ENCODE measurements at regions not wholly inside any gene's neighbourhood (a gene's known extent, or its start where the extent isn't known, plus 50 kb on each side); places are given as distances from the start of the nearest gene placed in this dataset.

GRCh38 chr6:163745536-163746400 lies 331.2 kb downstream of the QKI start:
- Histone ChIP-seq H3K4me1 (ENCODE audit: insufficient read depth, low read length, poor library complexity, severe bottlenecking) (no peaks in the 10 kb centered on the region), H3K9me2 (replicated peaks; ENCODE audit: low read depth, low read length) (no peaks in the 10 kb centered on the region), H4K20me1 (ENCODE audit: insufficient read depth, low read length, poor library complexity, severe bottlenecking) (no peaks in the 10 kb centered on the region), H3K36me3 (ENCODE audit: insufficient read depth, low read length) (no peaks in the 10 kb centered on the region), H2AFZ (ENCODE audit: low read length) (no peak overlapping the region), H3K4me3 (ENCODE audit: low read length, poor library complexity, severe bottlenecking) (no peak overlapping the region), H3F3A (ENCODE audit: low read depth) (no peaks in the 10 kb centered on the region), H3K9me3 (ENCODE audit: insufficient read depth, low read depth, low read length) (peaks cover 10% of the 10 kb centered on the region; the same call in 1 of the 2 replicates), H3K9ac (ENCODE audit: low read depth, low read length, poor library complexity, severe bottlenecking) (no peak overlapping the region), H3K27me3 (ENCODE audit: insufficient read depth, low read length, poor library complexity, severe bottlenecking) (no peaks in the 10 kb centered on the region), H3K79me2 (ENCODE audit: insufficient read depth, low read length) (no peaks in the 10 kb centered on the region), H3K4me2 (ENCODE audit: low read depth, low read length, poor library complexity, severe bottlenecking) (no peak overlapping the region)
- TF ChIP-seq CTCF (conservative IDR thresholded peaks at IDR 0.05; ENCODE audit: low read length) (no peak), EZH2phosphoT487 (IDR thresholded peaks at IDR 0.05; ENCODE audit: borderline replicate concordance) (no peak)

GRCh38 chr6:163744256-163744925 lies 329.9 kb downstream of the QKI start:
- H3K4me2 ChIP-seq (ENCODE audit: low read depth, low read length, poor library complexity, severe bottlenecking), result no peak overlapping the region
- TF ChIP-seq CTCF (conservative IDR thresholded peaks at IDR 0.05; ENCODE audit: low read length) (no peak), EZH2phosphoT487 (IDR thresholded peaks at IDR 0.05; ENCODE audit: borderline replicate concordance) (no peak)
- H3K9me2 ChIP-seq (replicated peaks; ENCODE audit: low read depth, low read length), result no peaks in the 10 kb centered on the region
- H3K9ac ChIP-seq (ENCODE audit: low read depth, low read length, poor library complexity, severe bottlenecking), result no peak overlapping the region
- no peaks in the 10 kb centered on the region for H3F3A ChIP-seq (ENCODE audit: low read depth)
- H4K20me1 ChIP-seq (ENCODE audit: insufficient read depth, low read length, poor library complexity, severe bottlenecking), result no peaks in the 10 kb centered on the region
- peaks cover 10% of the 10 kb centered on the region; the same call in 1 of the 2 replicates for H3K9me3 ChIP-seq (ENCODE audit: insufficient read depth, low read depth, low read length)
- H3K4me3 ChIP-seq (ENCODE audit: low read length, poor library complexity, severe bottlenecking), result no peak overlapping the region
- H3K4me1 ChIP-seq (ENCODE audit: insufficient read depth, low read length, poor library complexity, severe bottlenecking), result no peaks in the 10 kb centered on the region
- H3K79me2 ChIP-seq (ENCODE audit: insufficient read depth, low read length), result no peaks in the 10 kb centered on the region
- no peak overlapping the region for H2AFZ ChIP-seq (ENCODE audit: low read length)
- no peaks in the 10 kb centered on the region for H3K36me3 ChIP-seq (ENCODE audit: insufficient read depth, low read length)
- no peaks in the 10 kb centered on the region for H3K27me3 ChIP-seq (ENCODE audit: insufficient read depth, low read length, poor library complexity, severe bottlenecking)

GRCh38 chr6:163743796-163744195 lies 329.3 kb downstream of the QKI start:
- H2AFZ ChIP-seq (ENCODE audit: low read length), result no peak overlapping the region
- no peaks in the 10 kb centered on the region for H3K4me1 ChIP-seq (ENCODE audit: insufficient read depth, low read length, poor library complexity, severe bottlenecking)
- TF ChIP-seq CTCF (conservative IDR thresholded peaks at IDR 0.05; ENCODE audit: low read length) (no peak), EZH2phosphoT487 (IDR thresholded peaks at IDR 0.05; ENCODE audit: borderline replicate concordance) (no peak)
- no peak overlapping the region for H3K9ac ChIP-seq (ENCODE audit: low read depth, low read length, poor library complexity, severe bottlenecking)
- no peak overlapping the region for H3K4me2 ChIP-seq (ENCODE audit: low read depth, low read length, poor library complexity, severe bottlenecking)
- no peaks in the 10 kb centered on the region for H3K9me2 ChIP-seq (replicated peaks; ENCODE audit: low read depth, low read length)
- H3K27me3 ChIP-seq (ENCODE audit: insufficient read depth, low read length, poor library complexity, severe bottlenecking), result no peaks in the 10 kb centered on the region
- no peaks in the 10 kb centered on the region for H3F3A ChIP-seq (ENCODE audit: low read depth)
- no peaks in the 10 kb centered on the region for H3K79me2 ChIP-seq (ENCODE audit: insufficient read depth, low read length)
- peaks cover 10% of the 10 kb centered on the region; the same call in 1 of the 2 replicates for H3K9me3 ChIP-seq (ENCODE audit: insufficient read depth, low read depth, low read length)
- H3K4me3 ChIP-seq (ENCODE audit: low read length, poor library complexity, severe bottlenecking), result no peak overlapping the region
- no peaks in the 10 kb centered on the region for H3K36me3 ChIP-seq (ENCODE audit: insufficient read depth, low read length)
- H4K20me1 ChIP-seq (ENCODE audit: insufficient read depth, low read length, poor library complexity, severe bottlenecking), result no peaks in the 10 kb centered on the region
